ENCODE measurements at regions not wholly inside any gene's neighbourhood (a gene's known extent, or its start where the extent isn't known, plus 50 kb on each side); places are given as distances from the start of the nearest gene placed in this dataset.

- H3K27ac ChIP-seq (ENCODE audit: low read length) = peak overlapping the region; percentile 71
- H3K27me3 ChIP-seq (ENCODE audit: low read depth, low read length) = no peaks in the 10 kb centered on the region
- peak overlapping the region; percentile 92 to 94 for H3K4me3 ChIP-seq (ENCODE audit: low read depth in 1 of 2, low read length in 2 of 2)
- peaks cover 0 to 27% of the 10 kb centered on the region in 2 donors for H3K36me3 ChIP-seq (ENCODE audit: control insufficient read depth in 1 of 2, insufficient read depth in 2 of 2, low read length in 2 of 2)
- peaks cover 0 to 4% of the 10 kb centered on the region in 2 donors for H3K4me1 ChIP-seq (ENCODE audit: control insufficient read depth in 1 of 2, insufficient read depth in 2 of 2, low read length in 2 of 2)
- no peaks in the 10 kb centered on the region for H3K9me3 ChIP-seq (ENCODE audit: control insufficient read depth in 1 of 2, low read length in 2 of 2)
These were observed 216.5 kb upstream of the MKLN1 start for GRCh38 chr7:131111081-131111576.

GRCh38 chr7:131111792-131112191 is 215.9 kb upstream of the MKLN1 start:
- H3K9me3 ChIP-seq (ENCODE audit: control insufficient read depth in 1 of 2, low read length in 2 of 2) = no peaks in the 10 kb centered on the region
- H3K36me3 ChIP-seq (ENCODE audit: control insufficient read depth in 1 of 2, insufficient read depth in 2 of 2, low read length in 2 of 2) = peaks cover 0 to 20% of the 10 kb centered on the region in 2 donors
- peaks cover 0 to 4% of the 10 kb centered on the region in 2 donors for H3K4me1 ChIP-seq (ENCODE audit: control insufficient read depth in 1 of 2, insufficient read depth in 2 of 2, low read length in 2 of 2)
- H3K27me3 ChIP-seq (ENCODE audit: low read depth, low read length) = no peaks in the 10 kb centered on the region
- H3K4me3 ChIP-seq (ENCODE audit: low read depth in 1 of 2, low read length in 2 of 2) = no peak overlapping the region
- H3K27ac ChIP-seq (ENCODE audit: low read length) = peak overlapping the region; percentile 71

GRCh38 chr7:131112431-131112830 is 215.2 kb upstream of the MKLN1 start:
- H3K9me3 ChIP-seq (ENCODE audit: control insufficient read depth in 1 of 2, low read length in 2 of 2) = no peaks in the 10 kb centered on the region
- H3K4me3 ChIP-seq (ENCODE audit: low read depth in 1 of 2, low read length in 2 of 2) = no peak overlapping the region

GRCh38 chr7:131115340-131115739 is 212.3 kb upstream of the MKLN1 start:
- peaks cover 0 to 6% of the 10 kb centered on the region in 2 donors for H3K36me3 ChIP-seq (ENCODE audit: control insufficient read depth in 1 of 2, insufficient read depth in 2 of 2, low read length in 2 of 2)
- H3K4me1 ChIP-seq (ENCODE audit: control insufficient read depth in 1 of 2, insufficient read depth in 2 of 2, low read length in 2 of 2) = peaks cover 0 to 2% of the 10 kb centered on the region in 2 donors
- no peak overlapping the region for H3K4me3 ChIP-seq (ENCODE audit: low read depth in 1 of 2, low read length in 2 of 2)
- no peaks in the 10 kb centered on the region for H3K27me3 ChIP-seq (ENCODE audit: low read depth, low read length)
- H3K27ac ChIP-seq (ENCODE audit: low read length) = no peak overlapping the region
- H3K9me3 ChIP-seq (ENCODE audit: control insufficient read depth in 1 of 2, low read length in 2 of 2) = no peaks in the 10 kb centered on the region

More at GRCh38 chr7:131112431-131112830, 215.2 kb upstream of the MKLN1 start:
- Histone ChIP-seq H3K27ac (ENCODE audit: low read length) (no peak overlapping the region), H3K4me1 (ENCODE audit: control insufficient read depth in 1 of 2, insufficient read depth in 2 of 2, low read length in 2 of 2) (peaks cover 0 to 4% of the 10 kb centered on the region in 2 donors), H3K27me3 (ENCODE audit: low read depth, low read length) (no peaks in the 10 kb centered on the region), H3K36me3 (ENCODE audit: control insufficient read depth in 1 of 2, insufficient read depth in 2 of 2, low read length in 2 of 2) (peaks cover 0 to 19% of the 10 kb centered on the region in 2 donors)

GRCh38 chr7:131117439-131117838 is 210.2 kb upstream of the MKLN1 start:
- H3K4me3 ChIP-seq (ENCODE audit: low read depth in 1 of 2, low read length in 2 of 2) = no peak overlapping the region
- no peak overlapping the region for H3K27ac ChIP-seq (ENCODE audit: low read length)
- H3K9me3 ChIP-seq (ENCODE audit: control insufficient read depth in 1 of 2, low read length in 2 of 2) = no peaks in the 10 kb centered on the region
- no peaks in the 10 kb centered on the region for H3K27me3 ChIP-seq (ENCODE audit: low read depth, low read length)
- no peaks in the 10 kb centered on the region for H3K36me3 ChIP-seq (ENCODE audit: control insufficient read depth in 1 of 2, insufficient read depth in 2 of 2, low read length in 2 of 2)
- H3K4me1 ChIP-seq (ENCODE audit: control insufficient read depth in 1 of 2, insufficient read depth in 2 of 2, low read length in 2 of 2) = no peaks in the 10 kb centered on the region

GRCh38 chr7:131119381-131119780 is 208.3 kb upstream of the MKLN1 start:
- H3K4me3 ChIP-seq (ENCODE audit: low read depth in 1 of 2, low read length in 2 of 2) = no peak overlapping the region
- H3K4me1 ChIP-seq (ENCODE audit: control insufficient read depth in 1 of 2, insufficient read depth in 2 of 2, low read length in 2 of 2) = no peaks in the 10 kb centered on the region
- no peaks in the 10 kb centered on the region for H3K36me3 ChIP-seq (ENCODE audit: control insufficient read depth in 1 of 2, insufficient read depth in 2 of 2, low read length in 2 of 2)
- no peak overlapping the region for H3K27ac ChIP-seq (ENCODE audit: low read length)
- no peaks in the 10 kb centered on the region for H3K27me3 ChIP-seq (ENCODE audit: low read depth, low read length)
- no peaks in the 10 kb centered on the region for H3K9me3 ChIP-seq (ENCODE audit: control insufficient read depth in 1 of 2, low read length in 2 of 2)

- Histone ChIP-seq H3K4me3 (ENCODE audit: low read depth in 1 of 2, low read length in 2 of 2) (no peak overlapping the region), H3K4me1 (ENCODE audit: control insufficient read depth in 1 of 2, insufficient read depth in 2 of 2, low read length in 2 of 2) (no peaks in the 10 kb centered on the region), H3K27me3 (ENCODE audit: low read depth, low read length) (no peaks in the 10 kb centered on the region), H3K36me3 (ENCODE audit: control insufficient read depth in 1 of 2, insufficient read depth in 2 of 2, low read length in 2 of 2) (no peaks in the 10 kb centered on the region), H3K27ac (ENCODE audit: low read length) (no peak overlapping the region), H3K9me3 (ENCODE audit: control insufficient read depth in 1 of 2, low read length in 2 of 2) (no peaks in the 10 kb centered on the region)
These were observed 205.3 kb upstream of the MKLN1 start for GRCh38 chr7:131122394-131122793.

- H3K4me3 ChIP-seq (ENCODE audit: low read depth in 1 of 2, low read length in 2 of 2) = no peak overlapping the region
- no peaks in the 10 kb centered on the region for H3K36me3 ChIP-seq (ENCODE audit: control insufficient read depth in 1 of 2, insufficient read depth in 2 of 2, low read length in 2 of 2)
- H3K4me1 ChIP-seq (ENCODE audit: control insufficient read depth in 1 of 2, insufficient read depth in 2 of 2, low read length in 2 of 2) = no peaks in the 10 kb centered on the region
- H3K27ac ChIP-seq (ENCODE audit: low read length) = no peak overlapping the region
- no peaks in the 10 kb centered on the region for H3K9me3 ChIP-seq (ENCODE audit: control insufficient read depth in 1 of 2, low read length in 2 of 2)
- H3K27me3 ChIP-seq (ENCODE audit: low read depth, low read length) = no peaks in the 10 kb centered on the region
These were observed 203.6 kb upstream of the MKLN1 start for GRCh38 chr7:131124001-131124629.

GRCh38 chr7:131124867-131125266 is 202.8 kb upstream of the MKLN1 start:
- Histone ChIP-seq H3K9me3 (ENCODE audit: control insufficient read depth in 1 of 2, low read length in 2 of 2) (no peaks in the 10 kb centered on the region), H3K4me1 (ENCODE audit: control insufficient read depth in 1 of 2, insufficient read depth in 2 of 2, low read length in 2 of 2) (no peaks in the 10 kb centered on the region), H3K27me3 (ENCODE audit: low read depth, low read length) (no peaks in the 10 kb centered on the region), H3K4me3 (ENCODE audit: low read depth in 1 of 2, low read length in 2 of 2) (no peak overlapping the region), H3K27ac (ENCODE audit: low read length) (no peak overlapping the region), H3K36me3 (ENCODE audit: control insufficient read depth in 1 of 2, insufficient read depth in 2 of 2, low read length in 2 of 2) (no peaks in the 10 kb centered on the region)

GRCh38 chr7:131130324-131130723 is 197.4 kb upstream of the MKLN1 start:
- Histone ChIP-seq H3K36me3 (ENCODE audit: control insufficient read depth in 1 of 2, insufficient read depth in 2 of 2, low read length in 2 of 2) (no peaks in the 10 kb centered on the region), H3K9me3 (ENCODE audit: control insufficient read depth in 1 of 2, low read length in 2 of 2) (no peaks in the 10 kb centered on the region), H3K27me3 (ENCODE audit: low read depth, low read length) (no peaks in the 10 kb centered on the region), H3K4me3 (ENCODE audit: low read depth in 1 of 2, low read length in 2 of 2) (no peak overlapping the region), H3K4me1 (ENCODE audit: control insufficient read depth in 1 of 2, insufficient read depth in 2 of 2, low read length in 2 of 2) (no peaks in the 10 kb centered on the region), H3K27ac (ENCODE audit: low read length) (no peak overlapping the region)

GRCh38 chr7:131131012-131131745 is 196.5 kb upstream of the MKLN1 start:
- H3K4me1 ChIP-seq (ENCODE audit: control insufficient read depth in 1 of 2, insufficient read depth in 2 of 2, low read length in 2 of 2) = no peaks in the 10 kb centered on the region
- H3K9me3 ChIP-seq (ENCODE audit: control insufficient read depth in 1 of 2, low read length in 2 of 2) = no peaks in the 10 kb centered on the region
- no peaks in the 10 kb centered on the region for H3K36me3 ChIP-seq (ENCODE audit: control insufficient read depth in 1 of 2, insufficient read depth in 2 of 2, low read length in 2 of 2)
- no peak overlapping the region for H3K27ac ChIP-seq (ENCODE audit: low read length)
- no peaks in the 10 kb centered on the region for H3K27me3 ChIP-seq (ENCODE audit: low read depth, low read length)
- no peak overlapping the region for H3K4me3 ChIP-seq (ENCODE audit: low read depth in 1 of 2, low read length in 2 of 2)
